ENCODE measurements at regions not wholly inside any gene's neighbourhood (a gene's known extent, or its start where the extent isn't known, plus 50 kb on each side); places are given as distances from the start of the nearest gene placed in this dataset.

GRCh38 chr13:99061411-99061810 lies 83.5 kb upstream of the DOCK9 start:
- TF ChIP-seq EP300 (IDR thresholded peaks at IDR 0.05) (no peak), POLR2A (IDR thresholded peaks at IDR 0.05) (no peak), CTCF (IDR thresholded peaks at IDR 0.05) (no peak)
